IPS DF 4.7 (cell line): ENCODE measurements at regions not wholly inside any gene's neighbourhood (a gene's known extent, or its start where the extent isn't known, plus 50 kb on each side); places are given as distances from the start of the nearest gene placed in this dataset.
A peak's percentile ranks its signal among the peaks of the same experiment; 100 is the strongest.

ENCODE experiments used
- DNase-seq: peaks from one replicate; pipeline ENCODE4 v3.0.0-alpha.2; 2013; ENCODE audit warnings: low spot score; ENCODE audit errors: extremely low read depth

DNA sequence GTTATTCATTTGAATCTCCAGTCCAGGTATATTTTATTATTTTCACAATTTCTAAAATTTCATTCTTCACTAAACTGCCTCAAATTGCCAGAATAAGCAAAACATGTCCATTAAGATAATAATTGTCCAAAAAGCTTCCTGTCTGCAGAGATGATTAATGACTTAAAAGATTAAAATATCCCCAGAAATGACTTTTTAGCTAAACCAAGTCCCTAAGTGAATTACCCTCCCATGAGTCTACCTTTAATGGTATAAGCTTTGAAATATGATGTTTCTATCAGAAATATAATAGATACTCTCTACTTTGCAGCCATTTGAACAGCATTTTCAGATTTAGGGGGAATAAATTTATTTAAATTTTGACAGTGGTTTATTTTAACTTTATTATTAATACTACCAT, 289.2 kb upstream of the EMCN start:
- DNase-seq: no peak

DNA sequence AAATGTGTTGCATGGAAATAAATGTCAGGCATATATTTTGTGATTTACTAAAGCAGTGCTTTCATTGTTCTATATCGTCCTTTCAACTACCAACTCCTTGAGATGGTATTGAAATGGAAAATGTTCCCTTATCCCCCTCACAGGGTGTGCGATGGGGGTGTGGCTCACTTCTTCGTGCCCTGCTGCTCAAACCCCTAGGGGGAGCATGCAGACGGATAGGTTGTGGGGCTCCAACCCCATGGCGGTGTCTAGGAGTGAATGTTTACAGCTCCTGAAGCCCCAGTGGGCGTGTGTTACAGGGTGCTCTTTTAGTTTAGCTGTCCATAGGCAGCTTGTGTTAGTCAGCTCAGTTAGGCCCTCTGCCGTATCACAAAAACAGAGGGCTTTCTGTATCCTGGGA, 287.7 kb upstream of the EMCN start:
- DNase-seq: no peak

DNA sequence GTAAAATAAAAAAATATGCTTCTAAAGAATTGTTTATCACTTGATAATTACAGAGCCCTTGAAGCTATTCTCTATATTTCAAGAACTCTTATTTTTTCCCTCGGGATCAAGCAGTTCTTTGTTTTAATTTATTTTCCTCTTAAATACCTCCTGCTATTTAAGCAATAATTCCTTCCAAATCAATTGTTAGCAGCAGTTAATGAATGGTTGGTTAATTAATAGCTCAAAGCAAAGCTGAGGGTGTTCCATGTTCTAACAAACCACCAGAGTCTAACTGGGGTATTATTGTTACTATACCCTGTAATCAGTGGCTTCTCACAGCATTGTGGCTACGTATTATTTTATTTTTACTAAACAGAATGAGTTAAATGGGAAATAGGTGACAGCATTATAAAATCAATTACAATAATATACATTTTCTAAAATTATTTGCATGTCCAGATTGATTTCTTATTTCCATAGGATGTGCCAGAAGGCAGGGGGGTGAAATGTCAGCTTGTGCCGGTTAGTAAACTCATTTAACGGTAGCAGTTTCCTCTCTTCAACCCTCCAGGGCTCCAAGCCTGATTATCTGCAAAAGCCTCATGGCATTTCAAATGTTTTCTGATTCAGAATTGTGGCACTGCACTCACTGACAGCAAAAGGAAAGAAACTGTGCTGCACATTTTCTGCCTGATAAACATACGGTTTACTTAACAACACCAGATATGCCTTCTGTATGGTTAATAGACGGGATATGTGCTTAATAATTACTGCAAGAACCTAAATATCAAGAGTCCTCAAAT, 286.9 kb upstream of the EMCN start:
- DNase-seq: no peak

DNA sequence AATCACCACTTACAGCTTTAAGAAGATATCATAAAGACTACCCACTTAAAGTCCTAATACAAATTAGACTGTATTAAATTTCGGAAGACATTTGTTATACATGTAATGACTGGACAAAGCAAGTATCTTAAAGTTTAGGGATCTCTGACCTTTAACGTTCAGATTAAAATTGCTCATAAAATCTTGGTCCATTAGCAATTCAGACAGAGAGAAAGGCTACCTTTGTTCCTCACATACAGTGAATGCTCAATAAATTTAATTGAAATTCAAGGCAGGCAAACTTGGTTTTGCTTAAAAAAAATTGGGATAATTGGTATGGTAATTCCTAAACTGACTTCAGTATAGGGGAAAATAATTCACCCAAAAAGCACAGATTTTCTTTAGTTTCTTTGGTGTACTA, 285.9 kb upstream of the EMCN start:
- no peak for DNase-seq

DNA sequence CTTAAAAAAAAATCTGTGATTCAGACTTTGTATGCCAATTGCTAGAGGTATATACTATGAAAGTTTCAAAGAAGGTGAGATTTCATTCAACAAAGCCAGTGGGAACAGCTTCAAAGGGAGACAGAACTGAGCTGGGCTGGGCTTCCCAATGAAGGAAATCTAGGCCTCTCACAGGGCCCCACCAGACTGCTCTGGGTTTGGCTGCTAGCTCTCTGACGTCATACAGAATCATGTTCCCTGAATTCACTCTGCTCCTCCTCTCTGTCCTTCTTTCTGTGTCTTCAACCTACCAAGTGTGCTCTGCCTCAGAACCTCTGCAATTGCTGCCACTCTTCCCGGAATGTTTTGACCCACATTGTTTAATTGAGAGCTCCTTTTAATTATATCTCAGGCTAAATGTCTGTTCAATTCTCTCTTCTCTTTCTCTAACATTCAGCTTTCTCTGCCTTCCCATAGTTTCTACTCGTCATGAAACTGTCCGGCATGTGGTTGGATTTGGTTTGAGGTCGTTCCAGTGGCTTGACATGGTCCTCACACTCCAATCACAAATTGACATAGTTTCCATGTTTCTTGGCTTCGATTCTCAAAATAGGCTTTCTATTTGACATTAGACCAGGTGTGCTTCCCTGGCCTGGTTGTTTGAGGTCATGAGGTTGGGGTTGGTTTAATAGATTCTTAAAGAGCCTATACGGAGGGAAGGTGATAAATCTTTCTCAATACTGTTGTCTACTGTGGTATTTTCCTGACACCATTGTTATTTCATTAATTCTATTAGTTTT, 282.1 kb upstream of the EMCN start:
- DNase-seq: no peak

DNA sequence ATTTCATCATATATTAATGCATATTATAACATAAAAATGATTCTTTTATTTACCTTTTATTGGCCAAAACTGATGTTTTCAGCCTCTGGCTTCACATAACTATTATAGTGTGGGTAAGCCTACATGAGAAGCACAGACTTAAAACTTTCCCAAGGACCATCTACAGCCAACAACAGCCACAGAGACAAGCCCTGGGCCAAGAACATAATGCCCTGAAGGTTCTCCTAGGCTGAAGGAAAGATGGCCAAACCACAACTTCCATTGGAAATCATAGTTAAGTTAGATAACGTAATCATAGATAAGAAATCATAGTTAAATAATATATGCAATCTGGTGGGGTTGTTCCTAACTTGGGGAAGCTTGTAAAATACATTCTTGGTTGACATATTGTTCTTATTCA, 280.0 kb upstream of the EMCN start:
- no peak for DNase-seq

DNA sequence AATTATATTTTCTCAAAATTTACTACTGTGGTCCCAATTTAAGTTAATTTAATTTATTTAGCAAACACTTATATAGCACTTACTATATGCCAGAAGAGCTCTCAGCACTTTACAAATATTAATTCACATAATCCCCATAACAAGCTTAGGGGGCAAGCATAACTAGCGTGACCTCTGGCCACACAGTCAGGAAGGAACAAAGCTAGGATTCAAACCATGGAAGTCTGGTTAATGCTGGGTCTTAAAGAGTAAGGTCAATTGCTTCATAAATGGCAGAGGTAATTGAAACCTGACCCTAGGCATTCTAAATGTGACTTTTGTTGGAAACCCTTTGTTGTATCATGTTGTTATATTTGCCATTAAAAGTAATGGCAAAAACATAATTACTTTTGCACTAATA, 279.5 kb upstream of the EMCN start:
- DNase-seq: no peak

DNA sequence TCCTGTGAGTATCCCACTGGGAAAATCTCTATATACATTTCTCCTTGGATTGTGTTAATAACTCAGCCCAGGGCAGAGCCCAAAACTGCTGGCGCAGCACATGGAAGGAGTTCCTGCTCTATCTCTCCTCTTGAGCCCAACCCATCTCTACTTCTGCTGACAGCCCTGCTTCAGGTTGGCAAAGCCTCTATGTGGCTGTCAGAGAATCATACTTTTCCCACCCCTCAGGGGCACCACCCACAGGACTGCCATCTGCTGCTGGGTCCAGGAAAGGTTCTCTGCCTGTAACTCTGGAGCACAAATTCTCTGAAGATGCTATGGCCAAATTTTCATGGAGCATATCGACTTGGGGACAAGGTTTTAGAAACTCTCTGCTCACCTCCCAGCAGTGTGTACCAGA, 278.5 kb upstream of the EMCN start:
- DNase-seq: no peak

DNA sequence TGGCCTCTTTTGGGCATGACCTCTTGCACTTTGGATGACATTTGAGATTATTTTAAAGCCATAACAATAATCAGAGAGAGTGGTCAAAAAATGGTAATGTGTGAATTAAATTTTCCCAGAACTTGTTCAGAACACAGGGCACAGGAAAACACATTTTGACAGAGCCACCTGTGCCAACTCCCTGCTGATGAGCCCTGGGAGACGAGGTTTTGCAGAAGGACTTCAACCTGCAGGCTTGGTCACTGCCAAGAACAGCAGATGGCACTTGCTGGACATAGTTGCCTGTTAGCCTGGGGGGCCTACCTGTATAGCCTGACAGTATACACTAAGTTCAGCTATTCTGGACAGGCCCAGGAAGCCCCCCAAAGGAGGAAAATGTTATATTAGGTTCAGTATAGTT, 277.8 kb upstream of the EMCN start:
- no peak for DNase-seq

DNA sequence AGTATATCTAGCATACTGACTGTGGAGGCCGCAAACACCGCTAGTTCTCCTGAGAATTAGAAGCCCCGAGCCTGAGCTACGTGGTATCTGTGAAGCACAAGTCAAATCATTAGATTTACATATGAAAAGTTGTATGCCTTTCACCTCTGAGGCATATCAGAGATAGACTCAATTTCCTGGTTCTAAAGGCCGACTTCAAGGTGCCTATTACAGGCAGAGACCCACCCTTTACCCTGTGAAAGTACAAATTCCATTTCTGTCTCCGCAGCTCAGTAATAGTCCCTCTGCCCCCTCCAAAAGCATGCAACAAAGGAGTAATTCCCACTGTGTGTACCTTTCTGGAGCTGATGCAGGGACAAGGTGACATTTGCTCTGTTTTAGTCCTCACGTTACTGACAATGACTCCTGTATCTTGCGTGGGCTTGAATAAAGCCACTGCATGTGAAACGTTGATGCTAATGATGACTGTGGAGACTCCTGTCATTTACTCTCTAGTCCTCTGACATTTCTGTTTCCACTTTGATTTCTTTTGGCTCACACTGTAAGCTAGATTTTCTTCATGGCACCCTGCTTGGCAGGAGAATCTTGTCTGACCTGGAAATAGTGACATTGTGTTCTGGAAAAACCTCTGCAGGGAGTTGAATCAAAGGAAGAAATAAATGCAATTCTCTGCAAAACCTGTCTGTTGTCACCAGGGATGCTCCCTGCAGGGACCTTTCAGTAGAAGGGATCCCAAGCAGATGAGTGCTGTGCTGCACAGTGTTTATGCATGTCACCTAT, 273.2 kb upstream of the EMCN start:
- no peak for DNase-seq

DNA sequence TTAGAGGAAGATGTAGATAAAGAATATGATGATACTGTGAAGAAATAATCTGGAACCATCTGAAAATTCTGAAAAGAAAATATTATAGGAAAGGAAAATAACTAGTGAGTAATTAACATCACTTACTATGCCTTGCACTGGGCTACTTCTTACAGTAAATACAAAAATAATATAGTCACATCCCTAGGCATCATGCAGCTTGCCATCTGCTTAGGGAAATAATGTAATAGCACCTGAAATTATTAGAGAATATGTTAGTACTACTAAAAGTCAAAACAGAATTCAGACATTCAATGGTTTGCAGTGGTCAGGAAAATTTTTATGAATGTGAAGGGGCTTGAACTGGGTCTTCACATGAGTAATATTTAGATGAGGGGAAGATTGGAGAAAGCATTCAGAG, 272.2 kb upstream of the EMCN start:
- DNase-seq: no peak

DNA sequence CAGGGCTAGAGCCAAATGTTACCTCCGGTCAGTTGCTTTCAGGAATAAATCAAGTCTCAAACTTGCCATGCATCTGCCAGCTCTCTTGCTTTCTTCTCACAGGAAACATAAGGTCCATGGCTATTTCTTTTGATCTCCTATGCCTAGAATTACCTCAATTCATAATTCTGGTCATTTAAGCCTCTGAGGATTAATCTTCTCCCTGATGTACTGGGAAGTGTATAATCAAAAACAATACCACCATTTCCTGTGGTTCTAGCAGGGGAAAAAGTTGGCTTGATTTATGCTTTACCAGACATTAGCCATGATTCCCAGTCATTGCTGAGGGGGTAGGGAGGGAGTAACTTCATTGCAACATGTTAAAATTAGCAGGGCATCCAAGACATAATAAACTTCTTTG, 268.7 kb upstream of the EMCN start:
- no peak for DNase-seq

DNA sequence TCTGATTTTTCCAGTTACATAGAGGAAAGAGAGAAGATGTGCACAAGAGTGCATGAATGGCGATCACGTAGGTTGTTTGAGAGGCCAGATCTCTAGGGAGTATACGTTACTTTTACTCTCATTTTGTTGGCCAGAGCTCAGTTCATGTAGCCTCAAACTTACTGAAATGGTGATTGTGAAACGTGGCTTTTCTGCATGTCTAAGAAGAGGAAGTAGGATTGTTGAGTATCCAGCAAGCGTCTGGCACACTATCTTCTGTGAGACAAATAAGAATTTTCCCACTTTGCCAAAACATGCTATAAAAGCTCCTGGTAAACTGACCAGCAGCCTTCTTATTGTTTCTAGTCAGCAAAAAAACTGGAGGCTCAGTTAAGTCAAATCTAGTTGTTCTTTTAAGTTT, 264.5 kb upstream of the EMCN start:
- no peak for DNase-seq

DNA sequence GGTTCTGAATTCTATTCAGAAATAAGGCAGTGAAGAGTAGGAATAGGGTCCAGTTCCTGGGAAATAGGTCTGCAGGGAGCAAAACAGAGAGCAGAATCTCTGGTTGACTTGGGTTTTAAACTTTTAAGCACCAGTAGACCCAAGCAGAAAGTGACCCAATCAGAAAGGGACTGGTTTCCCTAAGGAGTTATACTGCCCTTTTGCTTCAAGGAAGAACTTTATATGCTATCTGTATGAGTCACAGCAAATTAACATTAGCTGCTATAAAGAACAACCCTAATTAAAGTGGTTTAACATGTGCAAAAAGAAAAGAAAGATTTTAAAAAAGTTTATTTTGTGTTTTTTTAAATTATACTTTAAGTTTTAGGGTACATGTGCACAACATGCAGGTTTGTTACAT, 263.6 kb upstream of the EMCN start:
- no peak for DNase-seq

DNA sequence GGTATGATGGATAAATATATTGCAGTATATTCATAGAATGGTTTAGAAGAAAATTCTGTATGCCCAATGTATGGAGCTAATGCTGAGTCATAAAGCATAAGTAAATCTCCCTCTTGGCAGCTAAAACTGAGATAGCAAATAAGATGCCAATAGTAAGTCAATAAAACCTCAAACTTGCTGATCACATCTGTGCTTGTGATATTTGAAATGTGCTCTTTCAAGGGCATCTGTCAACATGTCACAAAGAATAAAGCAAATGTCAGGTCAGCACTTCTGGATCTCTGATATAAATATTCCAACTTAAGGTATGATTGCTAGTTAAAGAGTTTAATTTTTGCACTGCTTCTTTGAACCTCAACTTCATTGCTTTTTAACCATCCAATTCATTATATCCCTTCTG, 262.3 kb upstream of the EMCN start:
- no peak for DNase-seq

DNA sequence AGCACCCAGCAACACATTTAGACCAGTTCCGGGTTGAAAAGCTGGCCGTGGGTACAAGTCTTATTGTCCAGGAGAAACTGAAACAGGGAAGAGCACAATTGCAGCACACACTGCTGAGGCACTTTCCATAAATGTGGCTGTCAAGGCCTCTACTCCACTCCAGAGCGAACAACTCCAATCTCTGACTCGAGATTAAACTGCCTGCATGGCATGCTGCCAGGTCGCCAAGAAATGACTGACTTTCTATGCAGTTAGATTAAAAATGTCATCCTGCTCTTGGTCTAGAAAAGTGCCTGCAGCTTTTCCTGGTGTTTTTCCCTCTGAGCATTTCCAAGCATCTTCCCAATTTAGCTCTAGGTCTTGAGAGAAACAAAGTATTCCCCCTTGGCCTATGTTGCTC, 260.6 kb upstream of the EMCN start:
- no peak for DNase-seq

DNA sequence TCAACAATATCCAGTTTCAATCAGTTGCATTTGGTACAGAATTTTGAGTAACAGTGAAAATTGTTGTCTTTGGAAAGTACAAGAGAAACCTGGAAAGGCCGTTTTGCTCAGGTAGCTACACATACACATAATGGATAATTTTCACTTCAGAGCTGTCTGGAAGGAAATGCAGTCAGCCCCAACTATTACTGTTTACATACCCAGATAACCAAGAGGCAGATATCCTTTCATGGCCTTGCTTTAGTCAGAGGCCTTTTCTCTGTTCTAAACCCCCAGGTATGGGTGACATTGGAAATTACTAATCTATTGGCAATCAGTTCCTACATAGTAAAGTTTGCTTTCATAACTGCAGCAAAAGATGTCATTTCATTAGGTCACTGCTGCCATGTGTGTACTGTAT, 244.9 kb upstream of the EMCN start:
- no peak for DNase-seq

DNA sequence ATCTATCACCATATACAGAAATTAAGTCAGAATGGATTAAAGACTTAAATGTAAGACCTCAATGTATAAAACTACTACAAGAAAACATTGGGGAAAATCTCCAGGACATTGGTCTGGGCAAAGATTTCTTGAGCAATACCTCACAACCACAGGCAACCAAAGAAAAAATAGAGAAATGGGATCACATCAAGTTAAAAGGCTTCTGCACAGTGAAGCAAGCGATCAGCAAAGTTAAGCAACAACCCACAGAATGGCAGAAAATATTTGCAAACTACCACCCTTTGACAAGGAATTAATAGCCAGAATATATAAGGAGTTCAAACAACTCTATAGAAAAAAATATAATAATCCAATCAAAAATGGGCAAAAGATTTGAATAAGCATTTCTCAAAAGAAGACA, 236.9 kb upstream of the EMCN start:
- no peak for DNase-seq

DNA sequence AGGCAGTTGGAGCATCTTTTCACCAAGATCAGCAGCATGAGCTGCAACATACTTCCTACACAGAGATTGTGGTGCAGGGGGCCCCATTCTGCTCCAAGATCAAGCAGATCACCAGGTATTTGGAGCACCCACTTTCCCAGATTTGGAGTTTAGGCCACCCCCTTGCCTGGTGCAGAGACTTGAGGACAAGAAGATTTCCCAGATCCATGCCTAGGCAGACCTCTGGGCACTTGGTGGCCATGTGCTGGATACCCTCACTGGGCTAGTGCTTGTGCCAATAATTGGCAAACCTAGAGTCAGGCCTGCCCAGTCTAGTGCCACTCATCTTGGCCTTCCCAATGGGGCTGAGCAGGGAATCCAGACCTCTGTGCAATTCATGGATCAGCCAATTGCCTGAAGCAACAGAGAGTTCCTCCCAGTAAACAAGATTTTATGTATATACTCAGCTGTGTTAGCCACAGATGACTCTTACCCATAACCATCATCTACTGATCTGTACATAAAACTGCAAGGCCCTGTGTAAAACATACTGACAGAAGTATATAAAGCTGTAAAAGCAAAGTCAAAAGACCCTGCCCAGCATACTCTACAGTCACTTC, 228.4 kb upstream of the EMCN start:
- no peak for DNase-seq

DNA sequence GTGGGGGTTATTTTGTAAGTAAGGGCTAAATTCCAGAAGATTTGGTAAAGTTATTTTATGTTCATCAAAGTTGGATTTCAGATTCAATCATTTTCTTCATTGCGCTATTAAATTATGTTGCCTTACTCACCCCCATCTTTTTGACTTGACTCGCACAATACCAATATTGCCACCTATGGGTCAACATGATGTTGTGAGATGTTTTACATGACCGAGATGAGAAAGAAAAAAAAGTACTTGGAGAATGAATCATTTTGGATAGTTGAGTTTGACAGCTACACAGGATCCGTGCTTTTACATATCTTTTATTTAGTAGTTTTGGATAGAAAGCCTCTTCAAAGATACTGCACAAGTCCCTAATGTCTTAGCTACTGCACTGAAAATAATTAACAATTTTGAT, 224.2 kb upstream of the EMCN start:
- DNase-seq: peak; percentile 1

DNA sequence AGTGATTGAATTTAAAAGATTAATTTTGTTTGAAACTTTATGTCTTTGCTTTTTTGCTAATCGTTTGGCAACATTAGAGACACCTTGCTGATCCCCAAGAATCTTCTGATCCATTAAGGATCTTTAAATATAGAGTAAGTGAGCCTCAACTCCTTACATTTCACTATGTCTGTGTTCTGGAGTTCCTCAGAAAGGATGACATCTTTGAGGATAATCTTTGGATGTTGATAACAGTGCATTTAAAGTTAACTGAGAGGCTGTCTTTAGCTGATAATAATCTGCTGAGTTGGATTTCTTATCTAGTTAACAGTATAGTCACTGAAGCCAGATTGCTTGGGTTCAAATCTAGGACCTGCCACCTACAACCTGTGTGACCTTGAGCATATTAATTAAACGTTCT, 221.6 kb upstream of the EMCN start:
- no peak for DNase-seq
